ENCODE measurements at regions not wholly inside any gene's neighbourhood (a gene's known extent, or its start where the extent isn't known, plus 50 kb on each side); places are given as distances from the start of the nearest gene placed in this dataset.

DNA sequence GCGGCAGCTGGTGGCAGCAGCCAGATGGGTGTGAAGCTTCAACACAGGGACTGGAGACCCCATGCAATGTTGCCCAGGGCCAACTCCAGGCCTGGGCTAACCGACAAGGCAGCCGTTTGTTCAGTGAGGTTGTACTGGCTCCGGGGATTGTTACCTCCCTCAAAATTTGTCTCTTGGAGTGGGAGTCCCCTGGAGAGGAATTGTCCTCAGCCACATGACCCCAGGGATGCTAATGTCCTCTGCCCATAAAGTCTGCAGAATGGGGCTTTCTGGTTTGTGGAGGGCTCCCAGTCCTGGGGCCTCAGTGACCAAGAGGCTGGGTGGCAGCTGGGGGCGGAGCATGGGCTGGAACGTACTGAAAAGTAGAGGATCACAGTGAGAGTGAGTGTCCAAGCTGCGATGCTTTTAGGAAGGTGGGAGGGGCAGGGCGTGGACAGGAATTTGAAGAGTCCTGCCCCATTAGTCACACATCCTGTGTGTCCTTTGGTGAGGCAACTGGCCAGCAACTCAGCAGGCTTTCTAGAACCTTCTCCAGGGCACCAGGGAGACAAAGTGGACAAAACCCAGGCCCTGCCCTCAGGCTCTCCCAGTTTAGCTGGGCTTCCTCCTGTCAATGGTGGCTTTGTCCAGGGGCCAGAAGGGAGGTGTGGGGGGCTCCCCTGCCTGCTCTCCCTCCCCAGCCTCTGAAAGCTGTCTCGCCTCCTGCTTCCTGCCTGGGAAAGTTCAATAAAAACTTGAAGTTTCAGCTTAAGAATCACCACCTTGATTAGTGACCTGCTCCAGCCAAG is 114.0 kb downstream of the NSG2 start:
- H3K27ac ChIP-seq (ENCODE audit: low read depth, low read length): no peak overlapping the region
- peaks cover 5% of the 10 kb centered on the region for H3K4me1 ChIP-seq (ENCODE audit: control insufficient read depth, insufficient read depth, low read length)
- H3K36me3 ChIP-seq (ENCODE audit: control insufficient read depth, insufficient read depth, low read length): no peaks in the 10 kb centered on the region
- H3K9me3 ChIP-seq (ENCODE audit: control insufficient read depth, low read length): peaks cover 23% of the 10 kb centered on the region
- H3K4me3 ChIP-seq (ENCODE audit: low read length): no peak overlapping the region
- Mint-ChIP-seq H3K4me3 (no peak overlapping the region), H3K27me3 (ENCODE audit: insufficient read depth) (peaks cover 41% of the 10 kb centered on the region), H3K27ac (no peak overlapping the region), H3K36me3 (ENCODE audit: low read depth) (peaks cover 3% of the 10 kb centered on the region), H3K4me1 (peaks cover 10% of the 10 kb centered on the region), H3K9me3 (peaks cover 28% of the 10 kb centered on the region)
- no peak overlapping the region for H3K9ac ChIP-seq (ENCODE audit: extremely low read depth, low read length, poor library complexity, severe bottlenecking)
- 87 to 90% methylated on average over 6 to 9 of the region's 9 CpGs for WGBS, 2 experiments (ENCODE audit: insufficient coverage in 1 of 2, insufficient read length in 1 of 2)
- H3K27me3 ChIP-seq (ENCODE audit: control insufficient read depth, insufficient read depth, low read length, poor library complexity, severe bottlenecking): no peaks in the 10 kb centered on the region
- TF ChIP-seq, protein P1, sequence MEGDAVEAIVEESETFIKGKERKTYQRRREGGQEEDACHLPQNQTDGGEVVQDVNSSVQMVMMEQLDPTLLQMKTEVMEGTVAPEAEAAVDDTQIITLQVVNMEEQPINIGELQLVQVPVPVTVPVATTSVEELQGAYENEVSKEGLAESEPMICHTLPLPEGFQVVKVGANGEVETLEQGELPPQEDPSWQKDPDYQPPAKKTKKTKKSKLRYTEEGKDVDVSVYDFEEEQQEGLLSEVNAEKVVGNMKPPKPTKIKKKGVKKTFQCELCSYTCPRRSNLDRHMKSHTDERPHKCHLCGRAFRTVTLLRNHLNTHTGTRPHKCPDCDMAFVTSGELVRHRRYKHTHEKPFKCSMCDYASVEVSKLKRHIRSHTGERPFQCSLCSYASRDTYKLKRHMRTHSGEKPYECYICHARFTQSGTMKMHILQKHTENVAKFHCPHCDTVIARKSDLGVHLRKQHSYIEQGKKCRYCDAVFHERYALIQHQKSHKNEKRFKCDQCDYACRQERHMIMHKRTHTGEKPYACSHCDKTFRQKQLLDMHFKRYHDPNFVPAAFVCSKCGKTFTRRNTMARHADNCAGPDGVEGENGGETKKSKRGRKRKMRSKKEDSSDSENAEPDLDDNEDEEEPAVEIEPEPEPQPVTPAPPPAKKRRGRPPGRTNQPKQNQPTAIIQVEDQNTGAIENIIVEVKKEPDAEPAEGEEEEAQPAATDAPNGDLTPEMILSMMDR (conservative IDR thresholded peaks at IDR 0.05): no peak
- peak; percentile 46 for DNase-seq

DNA sequence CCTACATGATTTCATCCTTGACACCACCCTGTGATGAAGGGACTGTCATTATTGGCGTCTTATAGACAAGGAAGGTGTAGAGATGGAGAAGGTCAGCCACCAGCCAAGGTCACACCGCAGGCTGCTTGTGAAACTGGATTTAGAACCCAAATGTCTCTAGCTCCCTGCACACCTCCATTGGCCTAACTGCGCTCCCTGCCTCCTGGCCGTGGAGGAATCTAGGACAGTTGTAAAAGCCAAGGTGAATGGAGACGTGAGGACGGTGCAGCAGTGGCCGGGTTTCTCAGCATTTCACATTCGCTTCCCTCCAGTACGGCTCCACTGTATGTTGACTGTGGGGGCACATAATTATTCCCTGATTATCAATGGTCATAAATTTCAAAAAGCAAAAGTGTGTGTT is 119.9 kb downstream of the NSG2 start:
- H3K27me3 Mint-ChIP-seq (ENCODE audit: insufficient read depth): peaks cover 24% of the 10 kb centered on the region
- no peaks in the 10 kb centered on the region for H3K36me3 ChIP-seq (ENCODE audit: control insufficient read depth, insufficient read depth, low read length)
- H3K4me1 ChIP-seq (ENCODE audit: control insufficient read depth, insufficient read depth, low read length): no peaks in the 10 kb centered on the region
- peaks cover 4% of the 10 kb centered on the region for H3K9me3 ChIP-seq (ENCODE audit: control insufficient read depth, low read length)
- H3K27ac ChIP-seq (ENCODE audit: low read depth, low read length): no peak overlapping the region
- 77 to 85% methylated on average over 7 to 9 of the region's 9 CpGs for WGBS, 2 experiments (ENCODE audit: insufficient coverage in 1 of 2, insufficient read length in 1 of 2)
- H3K4me3 Mint-ChIP-seq: no peak overlapping the region
- peaks cover 21% of the 10 kb centered on the region for H3K4me1 Mint-ChIP-seq
- H3K4me3 ChIP-seq (ENCODE audit: low read length): no peak overlapping the region
- H3K9ac ChIP-seq (ENCODE audit: extremely low read depth, low read length, poor library complexity, severe bottlenecking): no peak overlapping the region
- H3K27ac Mint-ChIP-seq: no peak overlapping the region
- no peaks in the 10 kb centered on the region for H3K27me3 ChIP-seq (ENCODE audit: control insufficient read depth, insufficient read depth, low read length, poor library complexity, severe bottlenecking)
- H3K36me3 Mint-ChIP-seq (ENCODE audit: low read depth): no peaks in the 10 kb centered on the region
- TF ChIP-seq, protein P1 (conservative IDR thresholded peaks at IDR 0.05): no peak
- DNase-seq: no peak
- no peaks in the 10 kb centered on the region for H3K9me3 Mint-ChIP-seq

DNA sequence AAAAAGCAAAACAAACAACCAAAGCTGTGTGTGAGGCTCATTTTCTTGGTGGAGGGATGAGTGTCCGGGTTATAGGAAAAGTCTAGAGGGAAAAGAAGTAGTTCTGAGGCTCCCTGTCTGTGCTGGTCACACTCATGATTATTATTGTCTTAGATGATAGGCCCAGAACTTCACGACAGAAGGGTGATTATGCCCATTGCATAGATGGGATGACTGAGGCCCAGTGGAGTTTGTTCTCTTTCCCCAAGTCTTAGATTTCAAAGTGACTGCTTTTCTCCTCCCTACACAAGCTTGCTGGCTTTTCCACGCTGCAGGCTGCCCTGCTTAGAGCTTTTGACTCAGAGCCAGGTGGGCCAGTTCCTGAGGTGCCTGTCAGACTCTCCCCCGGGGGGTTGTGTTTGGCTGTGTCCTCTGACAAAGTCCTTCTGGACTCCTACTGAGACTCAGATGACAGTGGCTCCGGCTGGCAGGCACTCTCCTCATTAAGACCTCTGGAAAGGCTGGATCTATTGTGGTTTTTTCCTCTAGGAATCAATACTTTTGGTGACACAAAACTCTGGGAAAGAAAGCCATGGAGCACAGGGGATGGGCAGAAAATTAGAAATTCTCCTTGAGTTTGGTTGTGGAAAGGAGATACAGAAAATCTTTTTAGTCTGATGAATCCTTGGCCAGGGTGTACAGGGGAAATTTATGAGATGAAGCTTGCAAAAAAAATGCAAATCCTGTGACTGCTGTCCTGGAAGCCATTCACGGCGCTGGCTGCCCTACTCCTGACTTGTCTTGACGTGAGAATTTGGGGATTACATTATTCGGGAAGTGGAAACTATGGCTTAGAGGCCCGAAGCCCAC is 120.9 kb downstream of the NSG2 start:
- H3K27me3 Mint-ChIP-seq (ENCODE audit: insufficient read depth): peaks cover 14% of the 10 kb centered on the region
- DNase-seq: peak; percentile 76
- Histone ChIP-seq H3K27me3 (ENCODE audit: control insufficient read depth, insufficient read depth, low read length, poor library complexity, severe bottlenecking) (peaks cover 4% of the 10 kb centered on the region), H3K36me3 (ENCODE audit: control insufficient read depth, insufficient read depth, low read length) (no peaks in the 10 kb centered on the region), H3K4me3 (ENCODE audit: low read length) (no peak overlapping the region), H3K9me3 (ENCODE audit: control insufficient read depth, low read length) (peaks cover 4% of the 10 kb centered on the region), H3K27ac (ENCODE audit: low read depth, low read length) (peak overlapping the region; percentile 19), H3K4me1 (ENCODE audit: control insufficient read depth, insufficient read depth, low read length) (no peaks in the 10 kb centered on the region), H3K9ac (ENCODE audit: extremely low read depth, low read length, poor library complexity, severe bottlenecking) (no peak overlapping the region)
- TF ChIP-seq, protein P1 (conservative IDR thresholded peaks at IDR 0.05): no peak
- H3K27ac Mint-ChIP-seq: peak overlapping the region; percentile 71
- WGBS, 2 experiments (ENCODE audit: insufficient coverage in 1 of 2, insufficient read length in 1 of 2): 68 to 73% methylated on average over 6 to 10 of the region's 10 CpGs
- H3K9me3 Mint-ChIP-seq: no peaks in the 10 kb centered on the region
- H3K4me3 Mint-ChIP-seq: no peak overlapping the region
- H3K4me1 Mint-ChIP-seq: peaks cover 21% of the 10 kb centered on the region
- no peaks in the 10 kb centered on the region for H3K36me3 Mint-ChIP-seq (ENCODE audit: low read depth)

Data from endodermal cell (in vitro differentiated cells).